Stomach (tissue), 8 donors: ENCODE measurements at regions not wholly inside any gene's neighbourhood (a gene's known extent, or its start where the extent isn't known, plus 50 kb on each side); places are given as distances from the start of the nearest gene placed in this dataset.

Experiments used
- DNase-seq, 2 donors: peaks; one replicate each; pipeline versions ENCODE4 v3.0.0 to v3.0.0-alpha.2; 2013 to 2019
- H3K27ac ChIP-seq, 5 donors: fragments of 200-600 bp in 4 of 5; sonication (generic) in 4 of 5; one replicate each; pipeline ENCODE4 v1.5.1; 2013 to 2019; ENCODE audit warnings: mild to moderate bottlenecking in 1 of 5, moderate library complexity in 1 of 5
- H3K27me3 ChIP-seq, 3 donors: fragments of 200-600 bp; sonication (generic); one replicate each; pipeline ENCODE4 v1.5.1; 2017 to 2019; ENCODE audit warnings: mixed run types in 1 of 3
- H3K36me3 ChIP-seq, 4 donors: fragments of 200-600 bp; sonication (generic); 1 replicate in 3 of 4; 2 replicates in 1 of 4; pipeline ENCODE4 v1.5.1; 2016 to 2019
- H3K4me1 ChIP-seq, 4 donors: fragments of 200-600 bp; sonication (generic); one replicate each; pipeline ENCODE4 v1.5.1; 2016 to 2019
- H3K4me3 ChIP-seq, 4 donors: fragments of 200-600 bp; sonication (generic) in 3 of 4; one replicate each; pipeline ENCODE4 v1.5.1; 2016 to 2019; ENCODE audit warnings: mild to moderate bottlenecking in 1 of 4
- H3K9me3 ChIP-seq, 4 donors: fragments of 200-600 bp; sonication (generic); one replicate each; pipeline ENCODE4 v1.5.1; 2016 to 2019
- CTCF ChIP-seq, 7 experiments: fragments of 450-650 bp in 4 of 7; fragments of 200-600 bp in 3 of 7; sonication (generic) in 3 of 7; IDR thresholded peaks; one replicate each; pipeline ENCODE4 v1.5.1; 2016 to 2019; ENCODE audit warnings: antibody characterized with exemption in 7 of 7, control low read depth in 2 of 7, mild to moderate bottlenecking in 1 of 7
- EP300 ChIP-seq: sonication (generic); formaldehyde crosslinking; IDR thresholded peaks from one replicate; pipeline ENCODE4 v1.6.1; 2017; ENCODE audit warnings: antibody characterized with exemption
- POLR2A ChIP-seq, 4 donors: fragments of 450-650 bp; IDR thresholded peaks; one replicate each; pipeline ENCODE4 v1.6.1; 2016; ENCODE audit warnings: antibody characterized with exemption in 4 of 4, control low read depth in 2 of 4, mild to moderate bottlenecking in 1 of 4, moderate library complexity in 1 of 4
- POLR2AphosphoS5 ChIP-seq, 3 donors: sonication (generic); formaldehyde crosslinking; IDR thresholded peaks; one replicate each; pipeline ENCODE4 v1.6.1; 2016; ENCODE audit warnings: antibody characterized with exemption in 3 of 3
- WGBS, 5 donors: extraction: QIAGEN DNeasy Blood & Tissue Kit in 3 of 5; methylation state at CpG; one replicate each; pipeline versions ENCODE4 v1.1.5 to v1.1.7; 2013 to 2018; 5-methylcytosine and 5-hydroxymethylcytosine counted together
- intact Hi-C: fragments of 100-400 bp; cut with DNase I; formaldehyde crosslinking; loops from one replicate; pipeline ENCODE4 v1.15.1; 2023; ENCODE audit warnings: low total_unique reads
- donor health status: healthy with polysubstance abuse.
- donor health status: Bipolar disorder and iron deficiency.
- donor health status: healthy.

DNA sequence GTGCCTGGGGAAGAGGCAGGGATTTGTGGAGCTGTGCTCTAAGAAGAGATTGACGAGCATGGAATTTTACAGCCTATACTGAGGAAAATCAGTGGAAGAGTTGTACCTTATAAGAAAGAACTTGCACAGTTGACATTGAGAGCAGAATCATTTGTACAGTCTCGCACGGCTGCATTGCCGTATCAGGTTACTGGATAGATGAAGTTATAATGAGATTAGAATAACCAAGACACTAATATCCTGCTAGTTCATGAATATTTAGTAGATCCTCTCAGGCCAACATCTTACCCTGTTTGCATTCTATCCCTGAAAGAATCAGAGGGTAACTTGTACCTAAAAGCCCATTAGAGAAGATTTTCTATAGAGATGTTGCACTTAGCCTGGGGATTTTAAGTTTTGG, 447.1 kb downstream of the PREX1 start:
- Histone ChIP-seq H3K27me3 (peaks cover 0 to 20% (median 0%) of the 10 kb centered on the region in 3 donors), H3K4me3 (no peak overlapping the region), H3K27ac (no peak overlapping the region), H3K36me3 (no peaks in the 10 kb centered on the region), H3K4me1 (no peaks in the 10 kb centered on the region), H3K9me3 (no peaks in the 10 kb centered on the region)
- no peak for DNase-seq
- intact Hi-C loops, result no loop called here
- WGBS, 5 donors, result 89 to 93% (median 92%) methylated on average over 4 of the region's 4 CpGs
- TF ChIP-seq EP300 (no peak), POLR2AphosphoS5 (IDR thresholded peaks at IDR 0.05) (no peak), CTCF (IDR thresholded peaks at IDR 0.05) (no peak), POLR2A (IDR thresholded peaks at IDR 0.05) (no peak)

GRCh38 chr20:48378976-48379675, 448.7 kb downstream of the PREX1 start:
- 69 to 94% (median 93%) methylated on average over 8 of the region's 8 CpGs for WGBS, 5 donors
- no peaks in the 10 kb centered on the region for H3K9me3 ChIP-seq
- no peak for TF ChIP-seq POLR2AphosphoS5 (IDR thresholded peaks at IDR 0.05)
- TF ChIP-seq POLR2A (IDR thresholded peaks at IDR 0.05), result no peak
- no peak for TF ChIP-seq EP300
- no peak for TF ChIP-seq CTCF (IDR thresholded peaks at IDR 0.05)
- intact Hi-C loops, result no loop called here
- H3K36me3 ChIP-seq, result no peaks in the 10 kb centered on the region
- H3K27me3 ChIP-seq, result peaks cover 0 to 16% (median 0%) of the 10 kb centered on the region in 3 donors
- no peak for DNase-seq
- peaks cover 0 to 5% (median 2%) of the 10 kb centered on the region in 4 donors for H3K4me1 ChIP-seq
- H3K4me3 ChIP-seq, result no peak overlapping the region
- no peak overlapping the region for H3K27ac ChIP-seq

- H3K27me3 ChIP-seq, result peaks cover 0 to 21% (median 0%) of the 10 kb centered on the region in 3 donors
- no peaks in the 10 kb centered on the region for H3K36me3 ChIP-seq
- no peak for DNase-seq
- H3K4me1 ChIP-seq, result peaks cover 0 to 13% (median 2%) of the 10 kb centered on the region in 4 donors
- no peaks in the 10 kb centered on the region for H3K9me3 ChIP-seq
- TF ChIP-seq EP300 (no peak), POLR2A (IDR thresholded peaks at IDR 0.05) (no peak), CTCF (IDR thresholded peaks at IDR 0.05) (no peak), POLR2AphosphoS5 (IDR thresholded peaks at IDR 0.05) (no peak)
- H3K27ac ChIP-seq, result no peak overlapping the region
- intact Hi-C loops, result no loop called here
- H3K4me3 ChIP-seq, result no peak overlapping the region
- 74 to 86% (median 77%) methylated on average over 2 of the region's 2 CpGs for WGBS, 5 donors
These were observed 449.9 kb downstream of the PREX1 start for GRCh38 chr20:48377940-48378339.

GRCh38 chr20:48375804-48376203, 452.0 kb downstream of the PREX1 start:
- no peak for TF ChIP-seq POLR2A (IDR thresholded peaks at IDR 0.05)
- no peak for TF ChIP-seq POLR2AphosphoS5 (IDR thresholded peaks at IDR 0.05)
- no peak for TF ChIP-seq EP300
- TF ChIP-seq CTCF (IDR thresholded peaks at IDR 0.05), result no peak
- H3K27ac ChIP-seq, result no peak overlapping the region
- H3K36me3 ChIP-seq, result no peaks in the 10 kb centered on the region
- peaks cover 0 to 21% (median 0%) of the 10 kb centered on the region in 3 donors for H3K27me3 ChIP-seq
- 78 to 95% (median 90%) methylated on average over 8 of the region's 8 CpGs for WGBS, 5 donors
- peaks cover 0 to 13% (median 2%) of the 10 kb centered on the region in 4 donors for H3K4me1 ChIP-seq
- intact Hi-C loops, result no loop called here
- H3K9me3 ChIP-seq, result no peaks in the 10 kb centered on the region
- no peak overlapping the region for H3K4me3 ChIP-seq
- DNase-seq, result no peak
